SW 1271 (cell line): ENCODE measurements at regions not wholly inside any gene's neighbourhood (a gene's known extent, or its start where the extent isn't known, plus 50 kb on each side); places are given as distances from the start of the nearest gene placed in this dataset.

Source experiments
- DNase-seq, 2 experiments: peaks; one replicate each; lab custom pipeline; 2025; lab: John Stamatoyannopoulos, UW

- DNase-seq, result no peak
Measured at GRCh38 chr11:70535191-70535971, 137.1 kb downstream of the CTTN start.

- no peak for DNase-seq
Measured at GRCh38 chr11:70536051-70536877, 137.9 kb downstream of the CTTN start.

- DNase-seq, result no peak
Measured at GRCh38 chr11:70537576-70538571, 139.5 kb downstream of the CTTN start.

GRCh38 chr11:70538641-70539359 lies 140.5 kb downstream of the CTTN start:
- DNase-seq, result no peak

GRCh38 chr11:70539360-70540095 lies 141.2 kb downstream of the CTTN start:
- DNase-seq, result no peak

GRCh38 chr11:70540196-70540595 lies 141.9 kb downstream of the CTTN start:
- no peak for DNase-seq

- no peak for DNase-seq
Measured at GRCh38 chr11:70541176-70541575, 142.8 kb downstream of the CTTN start.

GRCh38 chr11:70541699-70542098 lies 143.4 kb downstream of the CTTN start:
- DNase-seq, result no peak

GRCh38 chr11:70542406-70542805 lies 144.1 kb downstream of the CTTN start:
- no peak for DNase-seq

DNA sequence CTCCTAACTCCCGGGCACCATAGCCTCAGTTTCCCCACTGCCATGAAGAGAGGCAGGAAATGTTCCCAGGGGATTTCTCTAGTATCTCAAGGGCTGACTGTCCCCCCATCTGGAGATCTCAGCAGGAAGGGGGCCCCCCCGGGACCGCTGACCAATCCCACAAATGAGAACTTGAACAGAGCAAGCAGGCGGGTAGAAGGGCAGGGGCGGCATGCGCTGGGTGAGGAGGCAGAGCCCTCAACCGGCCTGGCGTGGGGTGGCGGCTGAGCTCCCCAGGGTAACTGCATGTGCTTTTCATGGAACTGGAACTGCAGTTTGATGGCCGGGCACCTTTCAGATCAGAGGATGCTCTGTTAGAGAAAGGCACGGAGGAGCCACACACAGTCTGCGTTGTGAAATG lies 144.5 kb downstream of the CTTN start:
- no peak for DNase-seq

DNA sequence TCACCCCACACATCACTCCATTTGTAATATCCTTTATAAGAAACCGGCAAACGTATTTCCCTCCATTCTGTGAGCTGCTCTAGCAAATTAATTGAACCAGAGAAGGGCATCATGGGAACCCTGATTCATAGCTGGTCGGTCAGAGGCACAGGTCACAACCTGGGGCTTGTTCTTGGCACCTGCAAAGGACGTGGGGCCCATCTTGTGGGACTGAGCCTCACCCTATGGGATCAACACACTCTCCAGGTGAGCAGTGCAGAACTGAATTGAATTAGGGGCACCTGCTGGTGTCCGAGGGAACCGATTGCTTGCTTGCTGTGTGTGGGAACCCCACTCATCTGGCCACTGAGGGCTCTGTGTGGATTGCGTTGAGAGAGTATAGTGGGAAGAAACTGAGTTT lies 145.3 kb downstream of the CTTN start:
- no peak for DNase-seq

DNA sequence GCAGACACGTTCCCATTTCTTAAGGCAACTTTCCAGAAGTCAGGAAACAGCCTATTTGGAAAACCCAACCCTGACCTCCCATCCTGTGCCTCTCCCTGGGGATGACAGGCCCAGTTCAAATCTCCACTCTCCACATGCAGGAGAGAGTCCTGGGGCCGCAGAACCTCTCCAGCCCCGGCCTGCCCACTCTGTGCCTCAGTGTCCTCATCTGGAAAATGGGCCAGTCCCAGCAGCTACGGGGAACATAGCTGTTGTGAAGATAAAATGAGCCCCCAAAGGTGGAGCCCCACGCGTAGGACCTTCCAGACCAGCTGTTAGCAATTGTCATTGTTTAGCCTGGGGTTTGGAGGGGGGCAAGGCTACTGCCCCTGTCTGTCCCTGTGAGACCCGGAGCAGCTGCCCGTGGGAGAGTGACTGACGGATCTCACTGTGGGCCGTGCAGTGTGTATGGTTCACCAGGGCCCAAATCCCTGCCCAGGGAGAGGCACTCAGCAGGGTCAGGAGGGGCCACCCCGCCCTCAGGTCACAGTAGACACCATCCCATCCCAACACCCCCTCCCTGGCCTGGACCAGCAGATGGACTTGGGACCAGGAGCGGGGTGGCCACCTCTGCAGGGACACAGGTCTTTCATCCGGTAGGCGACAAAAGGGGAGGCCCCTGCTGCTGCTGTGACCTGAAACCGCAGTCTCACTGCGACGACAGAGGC lies 145.9 kb downstream of the CTTN start:
- DNase-seq, result no peak

- DNase-seq, result no peak
Measured at GRCh38 chr11:70544774-70545609, 146.7 kb downstream of the CTTN start.

DNA sequence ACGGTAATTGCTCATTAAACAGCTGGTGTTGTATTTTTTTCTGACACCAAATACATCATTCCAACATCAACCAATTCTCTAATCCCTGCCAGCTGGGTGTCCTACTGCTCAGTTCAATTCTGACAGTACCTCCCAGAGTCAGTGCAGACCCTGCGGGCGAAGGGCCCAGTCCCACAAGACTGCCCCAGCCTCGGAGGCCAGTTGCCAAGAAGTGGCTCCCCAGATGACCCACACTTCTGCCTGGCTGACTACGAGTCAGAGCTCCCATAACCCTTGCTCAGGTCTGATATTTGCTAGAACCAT lies 147.2 kb downstream of the CTTN start:
- no peak for DNase-seq

GRCh38 chr11:70546191-70546940 lies 148.0 kb downstream of the CTTN start:
- DNase-seq, result no peak

GRCh38 chr11:70547386-70547785 lies 149.1 kb downstream of the CTTN start:
- no peak for DNase-seq

DNA sequence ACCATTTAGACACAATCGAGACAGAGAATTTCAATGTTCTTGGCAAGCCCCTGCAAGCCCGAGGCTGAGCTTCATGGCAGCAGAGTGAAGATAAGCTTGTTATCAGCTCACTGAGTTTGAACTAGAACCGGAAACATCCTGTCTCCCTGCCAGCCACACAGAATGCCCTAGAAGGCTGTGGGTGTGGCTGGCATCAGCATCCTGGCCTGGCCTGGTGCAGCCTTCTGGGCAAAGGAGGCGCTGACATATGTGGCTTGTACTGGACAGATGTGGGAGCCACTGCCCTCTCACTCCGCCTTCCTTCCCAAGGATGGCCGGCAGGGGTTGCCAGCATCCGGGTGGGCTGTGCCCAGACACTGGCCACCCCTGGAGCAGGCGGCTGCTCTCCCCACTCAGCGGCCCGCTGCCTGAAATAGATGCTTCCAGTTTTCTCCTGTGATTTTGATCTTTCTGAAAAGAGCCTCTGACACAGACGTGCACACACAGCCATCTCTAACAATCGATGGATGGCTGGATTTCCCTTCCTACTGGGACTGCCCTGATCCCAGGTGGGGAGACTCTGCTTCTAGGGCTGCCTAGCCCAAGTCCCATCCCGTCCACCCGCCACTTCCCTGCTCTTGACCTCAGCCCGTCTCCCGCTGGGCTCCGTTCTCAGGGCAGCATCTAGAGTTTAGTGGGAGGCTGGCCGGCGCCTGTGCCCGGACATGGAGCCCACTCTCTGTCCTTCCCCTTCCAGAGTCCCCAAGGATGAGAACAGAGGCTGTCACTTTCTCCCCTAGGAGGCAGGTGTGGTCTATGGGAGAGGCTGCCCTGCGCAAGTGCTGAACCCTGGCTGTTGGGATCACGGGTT lies 149.7 kb downstream of the CTTN start:
- DNase-seq, result no peak

GRCh38 chr11:70548976-70549375 lies 150.6 kb downstream of the CTTN start:
- no peak for DNase-seq
